ENCODE measurements at regions not wholly inside any gene's neighbourhood (a gene's known extent, or its start where the extent isn't known, plus 50 kb on each side); places are given as distances from the start of the nearest gene placed in this dataset.

- Histone ChIP-seq H2AFZ (ENCODE audit: insufficient read depth, low read depth, low read length, poor library complexity, severe bottlenecking) (no peak overlapping the region), H3K4me3 (replicated peaks in 1 of 3; ENCODE audit: low read depth in 2 of 3, low read length in 3 of 3) (no peak overlapping the region), H3K9me3 (replicated peaks in 1 of 2; ENCODE audit: control insufficient read depth in 1 of 2, insufficient read depth in 1 of 2, low read length in 2 of 2) (peaks cover 0 to 8% of the 10 kb centered on the region in 2 donors), H3K36me3 (replicated peaks in 1 of 2; ENCODE audit: control insufficient read depth in 1 of 2, insufficient read depth in 2 of 2, low read length in 2 of 2) (no peaks in the 10 kb centered on the region), H3K27ac (ENCODE audit: low read depth in 1 of 2, low read length in 2 of 2) (no peak overlapping the region), H3K4me2 (replicated peaks; ENCODE audit: extremely low read depth, low read length, poor library complexity, severe bottlenecking) (no peak overlapping the region), H3K27me3 (ENCODE audit: control insufficient read depth in 2 of 2, insufficient read depth in 2 of 2, low read length in 2 of 2) (peaks cover 0 to 4% of the 10 kb centered on the region in 2 donors), H3K9ac (ENCODE audit: insufficient read depth, low read length, poor library complexity, severe bottlenecking) (no peak overlapping the region), H4K20me1 (ENCODE audit: insufficient read depth, low read length) (no peaks in the 10 kb centered on the region), H3K79me2 (ENCODE audit: insufficient read depth, low read length) (no peaks in the 10 kb centered on the region), H3K4me1 (ENCODE audit: control insufficient read depth in 1 of 2, insufficient read depth in 2 of 2, low read length in 2 of 2) (no peaks in the 10 kb centered on the region)
- Mint-ChIP-seq H3K4me1 (no peaks in the 10 kb centered on the region), H3K27ac (no peak overlapping the region), H3K27me3 (ENCODE audit: low read depth in 3 of 3) (peaks cover 6 to 14% (median 6%) of the 10 kb centered on the region in 3 donors), H3K4me3 (peak overlapping the region in 1 of 2 donors; percentile 37), H3K36me3 (no peaks in the 10 kb centered on the region), H3K9me3 (peaks cover 0 to 11% (median 6%) of the 10 kb centered on the region in 7 donors)
- no peak for TF ChIP-seq CTCF (IDR thresholded peaks at IDR 0.05)
- DNase-seq = no peak
- intact Hi-C loops (cut with micrococcal nuclease) = no loop called here
- WGBS (ENCODE audit: insufficient coverage) = 58% methylated on average over 5 of the region's 5 CpGs
Observed at GRCh38 chr12:113659416-113659815, 187.7 kb upstream of the LHX5 start.

DNA sequence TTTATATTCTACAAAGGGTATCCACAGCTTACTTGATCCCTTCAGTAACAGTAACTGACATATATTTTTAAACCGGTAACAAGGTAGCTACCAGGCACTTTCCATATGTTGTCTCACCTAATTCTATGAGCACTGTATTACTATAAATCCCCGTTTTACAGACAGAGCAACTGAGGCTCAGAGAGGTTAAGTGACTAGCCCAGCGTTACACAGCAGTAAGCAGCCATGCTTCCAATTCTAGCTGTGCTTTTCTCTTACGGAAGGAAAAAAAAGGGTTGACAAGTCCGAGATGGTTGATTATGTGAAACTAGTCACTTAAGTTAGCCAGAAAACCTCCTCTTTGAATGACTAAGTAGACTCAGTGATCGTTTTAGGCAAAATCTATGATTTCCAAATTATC, 187.3 kb upstream of the LHX5 start:
- Histone ChIP-seq H3K4me3 (replicated peaks in 1 of 3; ENCODE audit: low read depth in 2 of 3, low read length in 3 of 3) (no peak overlapping the region), H3K4me1 (ENCODE audit: control insufficient read depth in 1 of 2, insufficient read depth in 2 of 2, low read length in 2 of 2) (no peaks in the 10 kb centered on the region), H3K79me2 (ENCODE audit: insufficient read depth, low read length) (no peaks in the 10 kb centered on the region), H3K9me3 (replicated peaks in 1 of 2; ENCODE audit: control insufficient read depth in 1 of 2, insufficient read depth in 1 of 2, low read length in 2 of 2) (peaks cover 0 to 8% of the 10 kb centered on the region in 2 donors), H3K27me3 (ENCODE audit: control insufficient read depth in 2 of 2, insufficient read depth in 2 of 2, low read length in 2 of 2) (peaks cover 0 to 4% of the 10 kb centered on the region in 2 donors), H3K36me3 (replicated peaks in 1 of 2; ENCODE audit: control insufficient read depth in 1 of 2, insufficient read depth in 2 of 2, low read length in 2 of 2) (no peaks in the 10 kb centered on the region), H3K27ac (ENCODE audit: low read depth in 1 of 2, low read length in 2 of 2) (no peak overlapping the region), H3K9ac (ENCODE audit: insufficient read depth, low read length, poor library complexity, severe bottlenecking) (no peak overlapping the region), H4K20me1 (ENCODE audit: insufficient read depth, low read length) (no peaks in the 10 kb centered on the region), H2AFZ (ENCODE audit: insufficient read depth, low read depth, low read length, poor library complexity, severe bottlenecking) (no peak overlapping the region), H3K4me2 (replicated peaks; ENCODE audit: extremely low read depth, low read length, poor library complexity, severe bottlenecking) (no peak overlapping the region)
- peak overlapping the region in 1 of 2 donors; percentile 37 for H3K4me3 Mint-ChIP-seq
- H3K4me1 Mint-ChIP-seq = no peaks in the 10 kb centered on the region
- peaks cover 6 to 14% (median 6%) of the 10 kb centered on the region in 3 donors for H3K27me3 Mint-ChIP-seq (ENCODE audit: low read depth in 3 of 3)
- no peak for DNase-seq
- 78% methylated on average over 2 of the region's 6 CpGs for WGBS (ENCODE audit: insufficient coverage)
- TF ChIP-seq CTCF (IDR thresholded peaks at IDR 0.05) = no peak
- no peak overlapping the region for H3K27ac Mint-ChIP-seq
- intact Hi-C loops (cut with micrococcal nuclease) = no loop called here
- no peaks in the 10 kb centered on the region for H3K36me3 Mint-ChIP-seq
- H3K9me3 Mint-ChIP-seq = peaks cover 0 to 15% (median 6%) of the 10 kb centered on the region in 7 donors

Data from CD14-positive monocyte (primary cell).